RWPE1 (cell line): ENCODE measurements at regions not wholly inside any gene's neighbourhood (a gene's known extent, or its start where the extent isn't known, plus 50 kb on each side); places are given as distances from the start of the nearest gene placed in this dataset.

Source experiments
- CTCF ChIA-PET: fragments of 350-600 bp; sonication (Branson Sonifier 250); formaldehyde crosslinking; extraction: SDS; loops from one replicate; lab custom pipeline; 2021; lab: Yijun Ruan, JAX
- POLR2A ChIA-PET: fragments of 400-600 bp; formaldehyde crosslinking; extraction: SDS; loops from one replicate; lab custom pipeline; 2020; ENCODE audit warnings: antibody characterized with exemption; ENCODE audit not compliant: low non-redundant PET; lab: Yijun Ruan, JAX
- DNase-seq: peaks from one replicate; pipeline ENCODE4 v3.0.0; 2012; ENCODE audit warnings: low spot score
- H3K27ac ChIP-seq: fragments of 450-650 bp; 2 replicates; pipeline ENCODE4 v1.5.1; 2017
- CTCF ChIP-seq: fragments of 450-650 bp; conservative IDR thresholded peaks from 2 replicates; pipeline ENCODE4 v1.5.1; 2017; ENCODE audit warnings: low read depth, mild to moderate bottlenecking

- ChIA-PET CTCF (no interaction called here), POLR2A (no interaction called here)
- no peak overlapping the region for H3K27ac ChIP-seq
- TF ChIP-seq CTCF = no peak
- no peak for DNase-seq
Measured at GRCh38 chr3:176160997-176161396, 1036.3 kb downstream of the TBL1XR1 start.

- ChIA-PET CTCF (interaction anchor here (0.6 kb wide), 1 partner anchor 1003 kb away, joined by 3 read pairs; no protein-coding TSS in a partner anchor), POLR2A (no interaction called here)
- DNase-seq = no peak
- no peak for TF ChIP-seq CTCF
- H3K27ac ChIP-seq = no peak overlapping the region
Measured at GRCh38 chr3:176159796-176160195, 1037.5 kb downstream of the TBL1XR1 start.

GRCh38 chr3:176155012-176155411, 1042.3 kb downstream of the TBL1XR1 start:
- ChIA-PET CTCF (no interaction called here), POLR2A (no interaction called here)
- H3K27ac ChIP-seq = no peak overlapping the region
- no peak for DNase-seq
- no peak for TF ChIP-seq CTCF

GRCh38 chr3:176149567-176149966, 1047.7 kb downstream of the TBL1XR1 start:
- no peak for DNase-seq
- CTCF ChIA-PET = no interaction called here
- no peak for TF ChIP-seq CTCF
- POLR2A ChIA-PET = no interaction called here
- no peak overlapping the region for H3K27ac ChIP-seq

GRCh38 chr3:176147251-176147650, 1050.0 kb downstream of the TBL1XR1 start:
- no peak for TF ChIP-seq CTCF
- H3K27ac ChIP-seq = no peak overlapping the region
- POLR2A ChIA-PET = no interaction called here
- DNase-seq = no peak
- CTCF ChIA-PET = no interaction called here

- no peak for TF ChIP-seq CTCF
- H3K27ac ChIP-seq = no peak overlapping the region
- DNase-seq = no peak
- CTCF ChIA-PET = no interaction called here
- POLR2A ChIA-PET = no interaction called here
Measured at GRCh38 chr3:176141837-176142236, 1055.4 kb downstream of the TBL1XR1 start.

- CTCF ChIA-PET = no interaction called here
Measured at GRCh38 chr3:176120507-176120906, 1076.8 kb downstream of the TBL1XR1 start.

More at GRCh38 chr3:176120507-176120906, 1076.8 kb downstream of the TBL1XR1 start:
- no peak for DNase-seq
- H3K27ac ChIP-seq = no peak overlapping the region
- TF ChIP-seq CTCF = no peak
- POLR2A ChIA-PET = no interaction called here
